Fibroblast of skin of back (primary cell): ENCODE measurements at regions not wholly inside any gene's neighbourhood (a gene's known extent, or its start where the extent isn't known, plus 50 kb on each side); places are given as distances from the start of the nearest gene placed in this dataset.

Source experiments
- DNase-seq: peaks from one replicate; pipeline ENCODE4 v3.0.0-alpha.2; 2013

DNA sequence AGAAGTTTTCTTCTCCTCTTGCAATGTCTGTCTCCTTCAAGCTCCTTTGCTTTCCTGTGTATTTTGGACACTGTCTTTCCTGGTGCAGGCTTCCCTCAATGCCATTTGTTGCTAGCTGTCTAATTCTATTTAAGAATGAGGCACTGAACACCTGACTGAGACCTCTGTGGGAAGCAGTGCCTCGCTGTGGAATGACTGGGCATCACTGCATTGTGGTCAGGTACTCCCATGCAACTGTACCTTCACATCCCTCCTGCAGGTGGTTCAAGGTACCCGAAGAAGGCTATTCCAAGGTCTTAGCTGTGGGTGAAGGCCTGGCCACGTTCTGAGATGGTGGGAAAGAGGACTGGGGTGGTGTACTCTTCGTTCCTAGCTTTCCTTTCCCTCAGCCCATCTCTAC is 152.8 kb upstream of the CTAGE1 start:
- no peak for DNase-seq

DNA sequence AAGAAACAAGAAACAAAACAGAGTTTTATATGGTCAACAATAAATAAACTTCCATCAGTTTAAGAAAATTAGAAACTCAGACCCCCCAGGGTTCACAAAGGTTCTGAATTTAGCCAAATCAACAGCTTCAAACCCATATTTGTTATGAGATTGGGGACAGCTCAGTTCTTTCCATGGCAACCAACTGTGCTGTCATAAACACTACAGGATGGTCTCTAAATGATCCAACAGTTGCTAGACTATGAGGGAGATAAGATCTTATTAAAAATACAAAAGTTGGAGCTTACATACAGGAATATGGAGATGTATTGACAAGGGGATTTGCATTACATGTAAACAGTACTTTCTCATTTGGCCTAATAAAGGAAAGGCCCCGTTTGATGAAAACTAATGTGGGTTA is 154.6 kb upstream of the CTAGE1 start:
- no peak for DNase-seq

DNA sequence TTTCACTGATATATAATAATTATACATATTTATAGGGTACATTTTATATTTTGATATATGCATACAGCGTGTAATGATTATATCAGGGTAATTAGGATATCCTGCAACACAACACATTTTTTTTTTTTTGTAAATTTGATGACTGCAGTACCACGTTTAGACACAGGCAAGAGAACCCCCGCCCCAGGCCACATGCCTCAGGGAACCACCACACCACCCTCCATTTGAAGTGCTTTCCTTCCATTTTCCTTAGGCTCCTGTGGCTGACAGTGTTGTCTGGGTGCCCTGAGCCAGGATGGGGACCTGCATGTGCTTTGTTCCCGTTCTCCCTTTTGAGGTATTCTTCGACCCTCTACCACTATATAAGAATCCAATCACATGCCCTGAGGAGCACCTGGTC is 161.6 kb upstream of the CTAGE1 start:
- DNase-seq: no peak

DNA sequence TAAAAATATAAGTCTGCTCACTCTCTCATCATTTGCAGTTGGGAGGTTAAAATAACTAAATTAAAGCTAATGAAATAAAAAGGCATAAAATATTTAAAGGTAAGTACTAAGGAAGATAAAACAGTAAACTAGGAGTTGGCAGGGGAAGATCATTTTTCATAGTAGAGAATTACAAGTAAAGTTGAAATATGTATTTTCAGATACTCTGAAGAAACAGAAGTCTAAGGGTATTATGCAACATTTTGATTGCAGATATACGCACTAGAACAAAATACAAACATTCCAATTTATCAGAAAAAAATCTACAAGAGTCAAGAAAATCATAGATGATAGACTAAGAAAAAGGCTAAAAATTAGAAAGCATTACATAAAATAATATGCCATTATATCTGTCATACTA is 167.6 kb upstream of the CTAGE1 start:
- no peak for DNase-seq

DNA sequence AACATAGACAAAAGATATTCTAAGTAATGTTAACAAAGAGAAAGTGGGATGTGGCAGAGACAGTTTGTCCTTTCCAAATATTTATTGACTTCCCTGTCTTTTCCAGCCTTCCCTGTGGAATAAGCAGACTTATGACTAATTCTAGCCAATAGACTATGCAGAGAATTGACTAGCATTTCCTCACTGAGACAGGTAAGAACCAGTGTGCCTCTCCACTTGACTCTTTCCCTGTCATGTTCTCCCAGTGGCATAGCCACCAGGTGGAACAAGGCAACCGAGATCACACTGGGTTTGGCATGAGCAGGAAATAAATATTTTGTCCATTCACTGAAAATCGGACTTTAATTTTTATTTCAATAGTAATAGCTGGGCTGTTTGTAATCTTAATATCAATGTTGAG is 168.1 kb upstream of the CTAGE1 start:
- DNase-seq: no peak

DNA sequence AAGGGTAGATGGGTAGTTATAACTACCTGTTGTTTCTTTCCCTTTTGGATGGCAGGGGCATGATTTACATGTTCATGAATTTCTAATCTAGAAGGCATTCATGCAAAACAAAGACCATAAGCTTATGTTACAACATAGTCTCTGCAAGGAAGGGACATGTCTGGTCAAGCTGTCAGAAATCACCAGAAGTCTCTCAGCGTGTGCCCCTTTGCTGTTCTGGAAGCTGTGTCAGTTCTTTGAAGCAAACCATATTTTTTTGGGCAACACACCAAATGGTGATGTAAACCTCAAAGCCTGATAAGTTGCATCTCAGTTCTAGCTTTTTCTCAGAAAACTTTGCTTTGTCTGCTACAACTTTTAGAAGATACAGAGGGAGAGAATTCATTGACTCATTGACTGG is 173.5 kb upstream of the CTAGE1 start:
- DNase-seq: peak; percentile 59

DNA sequence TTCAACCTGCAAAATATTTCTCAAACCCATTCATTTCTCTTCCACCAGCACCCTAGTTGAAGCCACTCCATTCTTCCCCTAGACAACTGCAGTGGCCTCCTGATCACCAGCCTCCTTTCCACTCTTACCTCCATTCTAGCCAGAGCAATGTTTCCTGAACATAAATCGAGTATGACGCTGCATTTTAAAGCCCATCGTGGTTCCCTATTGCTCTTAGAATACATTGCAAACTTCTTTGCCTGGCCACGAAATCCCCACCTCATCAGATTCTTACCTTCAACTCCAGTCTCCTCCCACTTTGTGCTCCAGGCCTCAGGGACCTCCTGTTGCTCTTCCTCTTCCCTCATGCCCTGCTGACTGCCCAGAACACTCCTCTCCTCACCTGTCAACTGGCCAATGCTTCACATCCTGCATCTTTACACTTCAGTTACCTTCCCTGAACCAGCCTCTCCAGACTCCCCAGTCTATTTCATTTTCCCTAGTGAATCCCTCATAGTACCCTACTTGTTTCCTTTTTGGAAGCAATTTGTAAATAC is 176.5 kb upstream of the CTAGE1 start:
- DNase-seq: no peak

DNA sequence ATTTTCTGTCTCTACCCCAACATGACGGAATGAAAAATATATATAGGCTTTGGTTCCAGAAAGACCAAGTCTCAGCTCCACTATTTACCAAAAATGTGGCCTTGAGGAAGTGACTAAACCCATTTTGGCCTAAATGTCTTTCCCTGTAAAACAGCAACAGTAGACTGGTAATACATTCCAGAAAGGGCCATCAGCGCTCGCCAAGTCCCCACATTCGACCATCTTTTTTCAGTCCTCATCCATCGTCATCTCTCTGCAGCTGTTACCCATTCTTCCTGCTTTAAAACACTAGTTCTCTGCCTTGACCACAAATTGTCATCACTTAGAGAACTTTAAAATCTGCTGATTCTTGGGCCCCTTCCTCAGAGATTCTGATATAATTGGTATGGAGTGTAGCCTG is 183.8 kb upstream of the CTAGE1 start:
- peak; percentile 31 for DNase-seq

DNA sequence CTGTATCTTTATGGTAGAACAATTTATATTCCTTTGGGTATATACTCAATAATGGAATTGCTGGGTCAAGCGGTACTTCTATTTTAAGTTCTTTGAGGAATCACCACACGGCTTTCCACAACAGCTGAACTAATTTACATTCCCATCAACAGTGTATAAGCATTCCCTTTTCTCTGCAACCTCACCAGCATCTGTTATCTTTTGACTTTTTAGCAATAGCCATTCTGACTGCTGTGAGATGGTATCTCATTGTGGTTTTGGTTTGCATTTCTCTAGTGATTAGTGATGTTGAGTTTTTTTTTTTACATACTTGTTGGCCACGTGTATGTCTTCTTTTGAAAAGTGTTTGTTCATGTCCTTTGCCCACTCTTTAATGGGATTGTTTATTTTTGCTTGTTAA is 184.7 kb upstream of the CTAGE1 start:
- peak; percentile 27 for DNase-seq

DNA sequence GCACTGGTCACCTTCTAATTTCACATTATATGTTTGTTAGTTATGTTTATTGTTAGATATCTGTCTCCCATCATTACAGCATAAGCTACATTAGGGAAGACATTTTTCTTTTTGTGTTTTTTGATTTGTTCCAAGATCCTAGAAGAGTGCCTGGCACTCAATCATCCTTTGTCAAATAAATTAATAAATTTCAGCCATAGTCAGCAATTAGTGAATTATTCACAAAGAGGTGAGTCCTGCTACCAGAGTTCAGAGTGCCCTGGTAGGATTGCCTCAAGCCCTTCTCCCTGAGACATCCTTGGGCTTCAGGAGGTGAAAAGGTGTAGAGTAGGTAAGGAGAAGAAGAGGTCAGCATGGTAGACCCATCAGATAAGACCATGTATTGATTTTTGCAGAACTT is 186.2 kb upstream of the CTAGE1 start:
- DNase-seq: no peak

DNA sequence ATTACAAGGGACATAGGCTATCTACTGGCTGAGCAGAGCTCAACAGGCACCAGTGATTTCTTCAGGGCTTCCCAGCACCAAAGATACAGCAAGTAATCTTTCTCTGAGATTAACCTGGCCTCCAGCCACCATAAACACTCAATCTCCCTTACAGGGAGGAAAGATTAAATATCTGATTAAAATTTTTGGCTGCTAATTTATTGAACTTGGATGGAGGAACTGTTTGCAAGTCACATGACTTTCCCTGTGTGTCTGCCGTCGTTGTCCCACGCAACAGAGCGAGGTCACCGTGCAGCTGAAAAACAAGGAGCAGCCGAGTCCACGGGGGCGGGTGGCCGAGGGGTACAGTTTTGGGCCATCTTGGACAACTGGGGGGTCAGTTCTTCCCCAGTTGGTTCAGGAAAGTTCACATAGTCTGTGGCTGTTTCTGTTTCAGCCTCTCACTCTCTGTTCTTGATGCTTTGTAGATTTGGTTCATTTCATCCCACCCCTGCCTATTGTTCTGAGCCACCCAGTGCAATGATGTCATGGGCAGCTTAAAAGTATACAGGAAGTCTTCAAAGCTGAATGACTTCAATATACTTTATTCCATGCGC is 186.8 kb upstream of the CTAGE1 start:
- DNase-seq: no peak

DNA sequence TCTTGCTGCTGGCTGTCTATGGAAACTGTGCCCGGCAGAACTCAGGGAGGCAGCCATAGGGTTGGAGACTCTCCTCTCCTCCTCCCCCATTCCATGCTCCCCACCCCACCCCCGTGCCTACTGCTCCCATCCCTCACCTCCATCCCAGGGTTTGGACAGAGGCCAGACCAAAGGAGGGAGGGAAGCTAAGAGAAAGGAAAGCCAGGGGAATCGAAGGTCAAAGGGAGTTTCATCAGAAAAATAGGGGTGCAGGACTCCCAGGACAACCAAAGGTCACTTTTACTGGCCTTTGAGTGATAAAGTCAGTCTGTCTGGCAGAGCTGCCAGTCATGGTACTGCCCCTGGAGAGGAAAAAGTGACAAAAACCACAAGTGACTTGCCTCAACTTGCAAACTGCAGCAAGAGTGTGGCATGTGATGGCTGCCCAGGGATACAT is 187.3 kb upstream of the CTAGE1 start:
- DNase-seq: no peak

DNA sequence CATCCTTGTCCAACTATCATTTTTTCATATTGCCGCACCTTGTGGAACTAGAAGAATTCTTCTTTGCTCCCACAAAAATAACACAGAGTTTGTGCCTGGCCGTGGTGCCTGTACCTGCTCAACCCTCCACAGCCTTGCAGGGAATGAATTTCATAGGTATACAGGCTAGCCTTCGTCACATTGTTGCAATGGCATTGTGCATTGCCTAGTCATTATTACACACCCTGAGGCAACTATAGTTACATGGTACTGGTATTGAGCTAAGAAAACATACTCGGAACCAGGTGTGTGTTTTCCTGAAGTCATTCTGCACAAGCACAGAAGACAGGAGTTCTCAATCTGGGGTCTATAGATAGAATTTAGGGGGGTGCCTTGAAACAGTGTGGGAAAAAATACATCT is 188.0 kb upstream of the CTAGE1 start:
- DNase-seq: no peak

DNA sequence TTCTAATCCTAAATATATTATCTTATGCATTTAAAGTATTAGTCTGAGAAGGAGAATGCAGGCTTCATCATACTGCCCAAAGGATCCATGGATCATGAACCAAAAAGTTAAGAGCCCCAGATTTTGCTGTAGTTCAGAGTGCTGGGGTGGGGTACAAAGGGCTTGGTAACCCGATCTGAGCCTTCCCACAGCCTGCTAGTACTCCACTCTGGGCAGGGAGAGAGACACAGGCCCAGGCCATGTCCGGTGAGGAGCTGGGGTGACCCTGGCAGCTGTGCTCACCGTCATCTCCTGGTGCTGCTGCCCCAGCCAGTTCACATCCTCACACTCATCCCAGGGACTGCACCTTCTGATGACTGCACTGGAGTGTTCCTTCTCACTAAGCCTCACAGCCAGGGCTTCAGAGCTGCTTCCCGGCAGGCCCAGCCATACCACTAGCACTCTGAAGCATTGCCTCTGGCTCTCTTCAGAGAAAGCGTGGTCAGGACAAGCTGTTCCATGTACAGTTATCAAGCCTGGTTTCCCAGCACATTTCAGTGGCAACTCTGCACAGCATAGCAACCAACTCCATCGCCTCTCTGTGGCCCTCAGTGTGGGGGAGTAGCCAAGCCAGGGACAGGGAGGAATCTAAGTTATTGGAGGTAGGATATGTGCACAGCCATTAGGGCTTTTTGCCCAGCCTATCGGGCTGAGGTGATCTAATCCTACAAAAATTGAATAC is 189.0 kb upstream of the CTAGE1 start:
- DNase-seq: peak; percentile 17

DNA sequence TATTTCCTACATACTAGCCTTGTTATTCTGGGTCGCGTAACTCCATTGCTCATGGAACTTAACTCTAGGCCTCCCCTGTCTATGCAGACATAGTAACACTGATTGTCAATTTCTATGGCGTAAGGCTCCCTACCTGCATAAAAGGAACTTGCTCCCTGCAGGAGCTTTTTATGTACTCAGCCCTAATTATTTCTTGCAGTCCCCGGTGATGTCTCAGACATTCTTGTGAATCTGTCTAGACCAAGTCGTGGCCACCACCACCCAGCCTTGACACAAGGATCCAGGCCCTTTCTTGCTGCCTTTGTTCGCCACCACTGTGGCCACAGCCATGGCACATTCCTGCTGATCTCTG is 189.5 kb upstream of the CTAGE1 start:
- DNase-seq: no peak

DNA sequence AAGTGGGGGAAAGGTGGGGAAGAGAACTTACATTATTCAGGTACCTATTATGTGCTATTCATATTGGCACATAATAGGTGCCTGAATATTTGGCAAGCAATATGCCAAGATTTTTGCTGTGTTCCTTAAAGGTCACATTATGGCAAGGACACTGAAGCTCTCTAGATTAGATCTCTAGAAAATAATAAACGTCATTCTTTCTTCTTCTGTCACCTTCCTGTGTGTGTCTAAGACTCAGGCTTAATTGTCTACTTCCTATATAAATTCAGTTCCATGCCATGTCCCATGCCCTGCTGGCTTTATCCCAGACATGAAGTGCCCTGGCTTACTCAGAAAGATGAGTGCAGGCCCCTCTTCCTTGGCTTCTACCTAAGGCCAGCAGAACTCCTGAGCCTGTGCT is 191.1 kb upstream of the CTAGE1 start:
- no peak for DNase-seq

DNA sequence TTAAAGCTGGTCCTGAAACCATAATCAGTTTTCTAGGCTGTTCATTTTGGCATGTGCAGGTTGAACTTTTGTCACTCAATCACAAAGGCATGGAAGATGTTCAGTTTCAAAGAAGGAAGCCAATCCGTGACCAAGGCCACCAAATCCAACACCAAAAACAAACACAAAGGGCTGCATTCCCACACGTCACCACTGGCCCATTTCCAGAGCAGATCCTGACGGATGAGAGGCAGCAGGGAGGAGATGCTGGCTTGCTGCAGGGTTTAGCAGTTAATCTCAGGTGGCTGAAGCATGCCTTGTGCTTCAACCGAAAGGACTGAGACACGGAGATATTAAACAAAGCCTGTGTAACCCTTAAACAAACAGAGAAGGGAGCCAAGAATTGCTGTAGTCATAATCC is 191.9 kb upstream of the CTAGE1 start:
- DNase-seq: peak; percentile 27

DNA sequence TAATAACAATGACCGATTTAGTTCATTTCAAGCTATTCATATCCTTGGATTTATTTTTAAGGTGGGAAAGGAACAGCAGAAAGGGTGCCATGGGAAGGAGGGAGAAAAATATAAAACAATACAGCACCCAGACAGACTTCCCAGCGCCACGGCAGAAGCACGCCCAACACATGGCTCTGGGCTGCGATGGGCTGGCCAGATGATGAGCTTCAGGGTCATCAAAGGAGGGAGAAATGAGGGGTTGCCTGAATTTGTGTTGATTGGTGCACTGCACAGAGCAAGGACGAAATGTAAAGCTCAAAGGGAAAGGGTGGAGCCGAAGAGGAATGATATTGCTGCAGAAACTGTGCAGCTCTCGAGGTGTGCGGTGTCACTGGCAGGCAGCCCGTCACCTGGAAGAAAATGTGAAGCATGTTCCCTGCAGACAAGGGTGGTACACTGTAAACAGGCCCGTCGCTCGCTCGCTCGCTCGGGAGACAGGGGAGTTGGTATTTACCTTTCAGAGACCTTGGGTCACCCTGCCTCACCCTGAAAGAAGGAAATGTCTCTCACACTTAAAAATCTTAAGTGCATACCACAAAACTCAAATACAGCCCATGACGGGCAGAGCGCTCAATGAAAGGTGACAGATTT is 195.5 kb upstream of the CTAGE1 start:
- no peak for DNase-seq

DNA sequence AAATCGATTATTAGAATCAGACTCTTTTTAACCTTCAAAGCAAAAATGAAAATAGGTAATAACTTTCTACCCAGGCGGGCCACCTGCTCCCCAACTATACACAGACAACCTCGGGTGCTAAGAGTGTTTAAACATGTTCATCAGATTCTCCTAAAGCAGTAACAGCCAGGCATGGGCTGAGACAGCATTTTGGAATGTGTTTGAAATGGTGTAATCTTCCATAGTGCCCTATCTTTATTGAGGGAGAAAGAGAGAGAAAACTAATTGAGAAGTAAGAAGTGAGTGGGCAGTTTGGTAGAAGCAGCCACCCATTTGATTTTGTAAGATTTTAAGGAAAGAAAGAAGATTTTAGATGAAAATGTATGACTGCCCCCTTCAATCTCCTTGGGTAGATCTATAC is 196.1 kb upstream of the CTAGE1 start:
- peak; percentile 8 for DNase-seq

DNA sequence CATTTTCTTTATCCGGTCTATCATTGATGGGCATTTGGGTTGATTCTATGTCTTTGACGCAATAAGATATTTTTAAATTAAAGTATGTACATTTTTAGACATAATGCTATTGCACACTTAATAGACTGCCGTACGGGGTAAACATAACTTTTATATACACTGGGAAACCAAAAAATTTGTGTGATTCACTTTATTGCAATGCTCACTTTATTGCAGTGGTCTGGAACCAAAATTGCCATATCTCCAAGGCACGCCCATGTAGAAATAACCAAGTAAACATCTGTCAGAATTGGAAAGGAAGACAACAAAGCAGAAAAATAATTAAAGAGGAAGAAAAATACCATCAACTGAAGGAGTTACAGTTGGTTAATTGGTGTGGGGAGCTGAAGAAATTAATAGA is 205.8 kb upstream of the CTAGE1 start:
- DNase-seq: no peak

DNA sequence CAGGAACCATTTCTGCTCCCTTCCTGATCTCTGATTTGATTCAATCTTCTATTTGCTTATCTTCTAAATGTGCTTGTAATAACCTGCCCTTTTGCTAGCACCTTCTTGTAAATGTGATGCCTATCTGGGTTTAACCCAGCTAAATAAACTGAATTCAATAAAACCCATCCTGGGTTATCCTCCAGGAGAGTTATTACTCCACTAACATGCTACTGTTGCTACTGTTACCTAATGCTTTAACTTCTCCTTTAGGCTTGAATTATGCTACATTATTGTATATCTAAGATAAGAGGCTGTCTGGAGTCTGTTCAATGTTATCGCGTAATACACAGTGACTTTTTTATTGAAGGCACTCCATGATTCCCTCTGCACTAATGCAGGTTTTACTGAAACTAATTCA is 206.5 kb upstream of the CTAGE1 start:
- no peak for DNase-seq

DNA sequence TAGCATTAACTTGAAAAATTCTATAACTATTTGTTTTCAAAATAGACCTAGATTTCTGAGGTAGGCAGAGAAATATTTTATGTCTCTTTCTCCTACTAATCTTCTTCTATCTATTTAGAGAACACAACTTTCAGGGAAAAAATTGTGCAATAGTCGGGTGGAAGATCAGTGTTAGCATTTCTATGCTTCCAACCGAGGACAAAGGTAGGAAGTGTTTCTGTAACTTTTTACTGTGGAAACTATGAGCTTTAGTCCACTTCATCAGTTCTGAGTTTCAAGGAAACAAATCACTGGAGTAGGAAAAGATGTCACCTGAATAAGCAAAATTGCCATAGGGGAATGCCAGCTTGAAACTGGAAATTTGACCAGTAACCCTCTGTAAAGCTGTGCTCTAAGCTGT is 207.7 kb upstream of the CTAGE1 start:
- no peak for DNase-seq

DNA sequence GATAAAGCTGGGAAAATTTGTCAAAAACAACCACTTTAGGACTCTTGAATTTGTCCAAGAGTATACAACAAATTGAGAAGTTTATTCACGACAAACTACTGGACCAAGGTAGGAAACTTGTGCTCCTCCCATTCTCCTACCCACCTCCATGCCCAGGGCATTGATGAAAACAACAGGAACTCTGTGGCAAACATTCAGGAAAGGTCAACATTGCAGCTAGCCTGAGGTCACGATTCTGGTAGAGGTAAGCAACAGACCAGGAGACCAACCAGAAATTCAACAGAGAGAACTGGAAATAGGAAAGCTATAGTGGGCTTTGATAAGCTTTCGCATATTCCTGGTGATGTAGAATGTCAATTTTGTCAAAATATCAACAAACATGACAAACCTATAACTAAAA is 209.1 kb upstream of the CTAGE1 start:
- no peak for DNase-seq

DNA sequence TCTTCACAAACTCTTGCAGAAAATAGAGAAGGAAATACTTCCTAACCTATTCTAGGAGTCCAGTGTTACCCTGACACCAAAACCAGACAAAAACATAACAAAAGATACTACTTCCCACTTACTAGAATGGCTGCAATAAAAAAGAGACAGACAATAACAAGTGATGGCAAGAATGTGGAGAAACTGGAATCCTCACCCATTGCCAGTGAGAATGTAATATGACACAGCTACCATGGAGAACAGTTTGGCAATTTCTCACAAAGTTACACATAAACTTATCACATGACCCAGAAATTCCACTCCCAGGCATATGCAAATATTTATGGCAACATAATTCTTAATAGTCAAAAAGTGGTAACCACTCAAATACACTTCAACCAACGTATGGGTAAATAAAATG is 209.8 kb upstream of the CTAGE1 start:
- DNase-seq: no peak
